Vagina (tissue), 2 donors: ENCODE measurements at regions not wholly inside any gene's neighbourhood (a gene's known extent, or its start where the extent isn't known, plus 50 kb on each side); places are given as distances from the start of the nearest gene placed in this dataset.

Source experiments
- DNase-seq, 2 donors: peaks; one replicate each; pipeline ENCODE4 v3.0.0-alpha.2; 2017; ENCODE audit errors: extremely low spot score in 2 of 2
- H3K27ac ChIP-seq: fragments of 200-600 bp; sonication (generic); one replicate; pipeline ENCODE4 v1.5.1; 2019
- H3K27me3 ChIP-seq: fragments of 200-600 bp; sonication (generic); one replicate; pipeline ENCODE4 v1.5.1; 2019
- H3K36me3 ChIP-seq, 2 donors: fragments of 200-600 bp; sonication (generic); one replicate each; pipeline ENCODE4 v1.5.1; 2017 to 2019
- H3K4me1 ChIP-seq: fragments of 200-600 bp; sonication (generic); one replicate; pipeline ENCODE4 v1.5.1; 2019
- H3K4me3 ChIP-seq, 2 donors: fragments of 200-600 bp; sonication (generic); 1 replicate in 1 of 2; 2 replicates in 1 of 2; pipeline ENCODE4 v1.5.1; 2016 to 2019
- H3K9me3 ChIP-seq: fragments of 200-600 bp; sonication (generic); one replicate; pipeline ENCODE4 v1.5.1; 2019
- POLR2A ChIP-seq, 2 donors: fragments of 450-650 bp; IDR thresholded peaks; one replicate each; pipeline ENCODE4 v1.6.1; 2017; ENCODE audit warnings: antibody characterized with exemption in 2 of 2, mild to moderate bottlenecking in 2 of 2, moderate library complexity in 2 of 2
- POLR2AphosphoS5 ChIP-seq, 2 donors: sonication (generic); formaldehyde crosslinking; IDR thresholded peaks; one replicate each; pipeline ENCODE4 v1.9.0; 2017; ENCODE audit warnings: antibody characterized with exemption in 2 of 2, mild to moderate bottlenecking in 2 of 2, low read depth in 1 of 2; ENCODE audit not compliant: insufficient read depth in 1 of 2
- intact Hi-C: fragments of 100-400 bp; cut with DNase I; formaldehyde crosslinking; loops from one replicate; pipeline ENCODE4 v1.15.1; 2023
- TF ChIP-seq, protein P1 (sequence below), 3 experiments: fragments of 450-650 bp in 2 of 3; fragments of 200-600 bp in 1 of 3; sonication (generic) in 1 of 3; IDR thresholded peaks; one replicate each; pipeline ENCODE4 v1.5.1; 2017 to 2019; ENCODE audit warnings: antibody characterized with exemption in 3 of 3, mild to moderate bottlenecking in 2 of 3, moderate library complexity in 2 of 3

DNA sequence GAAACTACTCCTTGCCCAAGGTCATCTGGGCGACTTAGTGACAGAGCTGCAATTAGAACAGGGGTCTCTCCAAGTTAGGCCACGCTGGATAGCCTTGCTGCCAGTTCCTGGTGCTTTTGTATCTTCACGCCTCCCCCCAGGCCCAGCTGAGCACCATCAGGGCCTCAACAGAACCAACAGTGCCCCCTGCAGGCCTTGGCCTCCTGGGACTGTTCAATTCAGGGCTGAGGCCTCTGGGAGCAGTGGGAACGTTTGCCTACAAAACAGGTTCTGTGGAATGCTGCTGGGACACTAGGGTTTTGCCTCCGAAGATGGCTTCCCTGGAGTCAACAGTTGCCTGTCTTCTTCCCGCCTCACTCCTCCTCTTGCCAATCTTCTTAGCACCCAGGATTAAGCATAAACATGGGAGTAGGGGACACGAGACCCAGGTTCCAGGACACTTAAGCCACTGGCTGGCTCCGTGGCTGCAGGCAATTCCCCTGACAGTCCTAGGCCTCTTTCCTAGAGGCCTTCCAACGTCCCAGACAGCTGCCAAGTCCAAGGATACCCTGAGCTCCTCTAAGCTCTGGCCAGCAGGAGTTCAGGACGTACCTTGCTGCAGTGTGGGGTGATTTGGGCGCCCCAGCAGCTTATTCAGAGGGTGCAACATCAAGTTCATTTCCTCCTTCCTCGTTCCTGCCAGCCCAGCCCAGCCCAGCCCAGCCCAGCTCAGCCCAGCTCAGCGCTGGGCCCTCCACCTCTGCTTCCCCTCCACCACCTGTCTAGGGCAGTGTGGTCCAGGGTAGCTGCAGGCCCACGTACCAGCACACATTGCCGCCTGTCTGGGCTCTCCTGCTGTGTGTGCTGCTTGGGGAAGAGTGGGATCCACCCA is 246.6 kb upstream of the RPL38 start:
- intact Hi-C loops = no loop called here

DNA sequence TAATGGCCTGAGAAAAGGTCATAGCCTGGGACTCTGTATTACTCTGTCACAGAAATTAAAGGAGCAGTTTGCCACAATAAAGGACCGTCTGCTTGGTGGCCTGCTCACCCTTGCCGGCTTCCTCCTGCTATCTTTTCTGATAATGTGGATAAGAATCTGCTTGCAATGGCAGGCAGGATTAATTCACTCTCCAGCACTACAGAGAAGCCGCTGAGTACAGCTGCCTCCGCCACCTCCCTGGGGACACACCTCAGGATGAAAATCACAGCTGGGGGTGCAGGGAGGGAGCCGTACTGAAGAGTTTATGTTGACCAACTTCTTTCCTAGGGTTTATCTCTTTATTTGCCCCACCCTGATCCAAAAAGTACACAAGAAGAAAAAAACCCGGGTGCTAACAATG is 245.9 kb upstream of the RPL38 start:
- no peaks in the 10 kb centered on the region for H3K9me3 ChIP-seq
- no peak overlapping the region for H3K4me3 ChIP-seq
- H3K4me1 ChIP-seq = peaks cover 15% of the 10 kb centered on the region
- no peaks in the 10 kb centered on the region for H3K36me3 ChIP-seq
- H3K27ac ChIP-seq = no peak overlapping the region
- H3K27me3 ChIP-seq = no peaks in the 10 kb centered on the region
- intact Hi-C loops = no loop called here
- no peak for DNase-seq
- TF ChIP-seq POLR2AphosphoS5 (IDR thresholded peaks at IDR 0.05; ENCODE audit: insufficient read depth in 1 of 2, low read depth in 1 of 2) (no peak), POLR2A (IDR thresholded peaks at IDR 0.05) (no peak)
- TF ChIP-seq, protein P1, sequence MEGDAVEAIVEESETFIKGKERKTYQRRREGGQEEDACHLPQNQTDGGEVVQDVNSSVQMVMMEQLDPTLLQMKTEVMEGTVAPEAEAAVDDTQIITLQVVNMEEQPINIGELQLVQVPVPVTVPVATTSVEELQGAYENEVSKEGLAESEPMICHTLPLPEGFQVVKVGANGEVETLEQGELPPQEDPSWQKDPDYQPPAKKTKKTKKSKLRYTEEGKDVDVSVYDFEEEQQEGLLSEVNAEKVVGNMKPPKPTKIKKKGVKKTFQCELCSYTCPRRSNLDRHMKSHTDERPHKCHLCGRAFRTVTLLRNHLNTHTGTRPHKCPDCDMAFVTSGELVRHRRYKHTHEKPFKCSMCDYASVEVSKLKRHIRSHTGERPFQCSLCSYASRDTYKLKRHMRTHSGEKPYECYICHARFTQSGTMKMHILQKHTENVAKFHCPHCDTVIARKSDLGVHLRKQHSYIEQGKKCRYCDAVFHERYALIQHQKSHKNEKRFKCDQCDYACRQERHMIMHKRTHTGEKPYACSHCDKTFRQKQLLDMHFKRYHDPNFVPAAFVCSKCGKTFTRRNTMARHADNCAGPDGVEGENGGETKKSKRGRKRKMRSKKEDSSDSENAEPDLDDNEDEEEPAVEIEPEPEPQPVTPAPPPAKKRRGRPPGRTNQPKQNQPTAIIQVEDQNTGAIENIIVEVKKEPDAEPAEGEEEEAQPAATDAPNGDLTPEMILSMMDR (IDR thresholded peaks at IDR 0.05) = no peak

More for the DNA sequence above, 246.6 kb upstream of the RPL38 start:
- Histone ChIP-seq H3K36me3 (no peaks in the 10 kb centered on the region), H3K27ac (no peak overlapping the region), H3K4me1 (peaks cover 22% of the 10 kb centered on the region), H3K27me3 (no peaks in the 10 kb centered on the region), H3K4me3 (no peak overlapping the region), H3K9me3 (no peaks in the 10 kb centered on the region)
- TF ChIP-seq, protein P1 (IDR thresholded peaks at IDR 0.05) = peak in 1 of 3 experiments; percentile 26
- TF ChIP-seq POLR2A (IDR thresholded peaks at IDR 0.05) (no peak), POLR2AphosphoS5 (IDR thresholded peaks at IDR 0.05; ENCODE audit: insufficient read depth in 1 of 2, low read depth in 1 of 2) (peak in 1 of 2 donors; percentile 8)
- no peak for DNase-seq

DNA sequence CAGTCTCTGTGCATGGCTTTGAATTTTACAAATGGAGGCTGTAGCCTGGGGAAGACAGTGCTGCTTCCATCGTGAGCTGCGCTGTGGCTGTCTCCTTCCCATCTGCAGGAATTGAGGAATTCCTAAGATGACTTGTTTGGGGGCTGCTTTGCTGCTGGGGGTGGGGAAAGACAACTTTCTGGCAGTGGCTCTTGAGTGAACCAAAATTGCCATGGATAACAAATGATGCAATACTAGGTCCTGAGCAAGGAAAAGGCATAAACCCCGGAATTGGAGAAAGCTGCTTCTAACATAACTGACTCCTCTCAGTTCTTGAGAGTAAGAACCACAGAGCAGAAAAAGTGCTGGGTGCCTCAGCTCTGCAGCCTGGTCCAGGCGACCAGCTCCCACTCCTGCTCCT is 245.0 kb upstream of the RPL38 start:
- Histone ChIP-seq H3K4me3 (no peak overlapping the region), H3K36me3 (no peaks in the 10 kb centered on the region), H3K27ac (no peak overlapping the region), H3K9me3 (no peaks in the 10 kb centered on the region), H3K27me3 (no peaks in the 10 kb centered on the region), H3K4me1 (peaks cover 8% of the 10 kb centered on the region)
- DNase-seq = no peak
- no peak for TF ChIP-seq POLR2A (IDR thresholded peaks at IDR 0.05)
- TF ChIP-seq POLR2AphosphoS5 (IDR thresholded peaks at IDR 0.05; ENCODE audit: insufficient read depth in 1 of 2, low read depth in 1 of 2) = no peak
- TF ChIP-seq, protein P1 (IDR thresholded peaks at IDR 0.05) = no peak
- intact Hi-C loops = no loop called here

DNA sequence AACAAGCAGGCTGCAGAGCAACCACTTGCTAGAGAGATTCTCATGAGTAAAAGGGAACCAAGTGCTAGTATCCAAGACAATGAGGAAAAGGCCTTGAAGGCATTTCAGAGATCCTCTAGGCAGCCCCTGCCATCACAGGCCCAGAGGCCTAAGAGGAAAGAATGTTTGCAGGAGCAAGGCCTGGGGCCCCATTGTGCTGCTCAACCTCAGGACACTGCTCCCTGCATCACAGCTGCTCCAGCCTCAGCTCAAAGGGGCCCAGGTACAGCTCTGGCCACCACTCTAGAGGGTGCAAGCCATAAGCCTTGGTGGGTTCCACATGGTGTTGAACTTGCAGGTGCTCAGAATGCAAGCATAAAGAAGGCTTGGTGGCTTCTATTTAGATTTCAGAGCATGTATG is 243.0 kb upstream of the RPL38 start:
- TF ChIP-seq POLR2A (IDR thresholded peaks at IDR 0.05) (no peak), POLR2AphosphoS5 (IDR thresholded peaks at IDR 0.05; ENCODE audit: insufficient read depth in 1 of 2, low read depth in 1 of 2) (no peak)
- TF ChIP-seq, protein P1 (IDR thresholded peaks at IDR 0.05) = no peak
- Histone ChIP-seq H3K36me3 (no peaks in the 10 kb centered on the region), H3K27me3 (no peaks in the 10 kb centered on the region), H3K4me3 (no peak overlapping the region), H3K9me3 (no peaks in the 10 kb centered on the region), H3K4me1 (peaks cover 7% of the 10 kb centered on the region), H3K27ac (no peak overlapping the region)
- DNase-seq = no peak
- intact Hi-C loops = no loop called here

DNA sequence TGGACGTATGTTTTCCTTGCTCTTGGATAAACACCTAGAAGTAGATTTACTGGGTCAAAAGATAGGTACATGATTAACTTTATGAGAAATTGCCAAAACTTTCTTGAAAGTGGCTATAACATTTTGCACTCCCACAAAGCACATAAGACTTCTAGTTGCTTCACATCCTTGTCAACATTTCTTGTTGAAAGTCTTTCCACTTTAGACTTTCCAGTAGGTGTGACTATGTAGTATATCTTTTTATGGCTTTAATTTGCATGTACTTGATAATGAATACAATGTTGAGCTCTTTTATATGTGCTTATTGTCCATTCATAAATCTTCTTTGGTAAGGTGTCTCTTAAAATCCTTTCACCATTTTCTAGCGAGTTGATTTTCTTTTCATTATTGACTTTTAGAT is 241.2 kb upstream of the RPL38 start:
- DNase-seq = no peak
- no peaks in the 10 kb centered on the region for H3K9me3 ChIP-seq
- no peak for TF ChIP-seq POLR2AphosphoS5 (IDR thresholded peaks at IDR 0.05; ENCODE audit: insufficient read depth in 1 of 2, low read depth in 1 of 2)
- TF ChIP-seq POLR2A (IDR thresholded peaks at IDR 0.05) = no peak
- H3K4me1 ChIP-seq = no peaks in the 10 kb centered on the region
- intact Hi-C loops = no loop called here
- H3K27ac ChIP-seq = no peak overlapping the region
- no peaks in the 10 kb centered on the region for H3K27me3 ChIP-seq
- no peaks in the 10 kb centered on the region for H3K36me3 ChIP-seq
- H3K4me3 ChIP-seq = no peak overlapping the region
